ENCODE measurements at regions not wholly inside any gene's neighbourhood (a gene's known extent, or its start where the extent isn't known, plus 50 kb on each side); places are given as distances from the start of the nearest gene placed in this dataset.

DNA sequence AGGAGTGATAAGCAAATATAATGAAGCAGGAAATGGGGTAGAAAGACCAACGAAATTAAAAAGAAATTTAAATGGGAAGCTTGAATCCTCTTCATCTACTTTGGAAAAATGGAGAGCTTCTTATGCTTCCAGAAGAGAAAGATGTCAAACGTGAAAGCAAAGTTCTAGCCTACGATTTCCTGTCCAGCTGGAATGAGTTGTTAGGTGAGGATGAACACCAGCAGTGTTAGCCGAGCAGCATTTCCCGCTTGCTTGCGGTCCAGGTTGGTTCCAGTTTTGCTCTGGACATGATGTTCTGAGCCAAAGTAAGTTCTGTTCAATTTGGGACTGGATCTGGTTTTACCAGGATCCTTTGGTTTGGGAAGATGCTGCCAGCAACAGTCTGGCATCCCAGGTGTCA is 78.9 kb downstream of the DACT1 start:
- H3K9ac ChIP-seq (ENCODE audit: low read depth, low read length), result no peak overlapping the region
- H3K9me3 ChIP-seq (ENCODE audit: insufficient read depth, low read depth, low read length), result no peaks in the 10 kb centered on the region
- H3K27ac ChIP-seq (ENCODE audit: low read length), result no peak overlapping the region
- H3K4me1 ChIP-seq (ENCODE audit: insufficient read depth, low read length), result no peaks in the 10 kb centered on the region
- no peaks in the 10 kb centered on the region for H3K27me3 ChIP-seq (ENCODE audit: insufficient read depth, low read length)
- no peaks in the 10 kb centered on the region for H3K36me3 ChIP-seq (ENCODE audit: insufficient read depth, low read depth, low read length)
- H3K4me3 ChIP-seq (ENCODE audit: low read length), result no peak overlapping the region

DNA sequence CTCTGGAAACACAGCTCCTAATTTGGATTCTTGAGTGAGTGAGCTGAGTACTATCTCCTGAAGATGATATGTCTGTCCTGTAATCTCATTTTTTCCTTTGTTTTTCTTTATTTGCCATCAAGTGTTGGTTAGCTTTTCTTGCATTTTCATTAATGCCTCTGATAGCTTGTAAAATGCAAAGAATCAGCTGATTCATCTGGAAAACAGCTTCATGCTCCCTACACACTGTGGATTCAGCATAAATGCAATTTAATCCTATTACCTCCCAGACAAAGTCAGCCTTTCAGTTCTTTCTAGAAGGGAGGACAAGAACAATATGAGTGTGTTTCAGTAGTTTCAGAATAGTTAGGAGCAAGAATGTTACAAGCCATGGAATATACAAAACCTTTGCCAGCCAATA is 79.4 kb downstream of the DACT1 start:
- no peaks in the 10 kb centered on the region for H3K9me3 ChIP-seq (ENCODE audit: insufficient read depth, low read depth, low read length)
- no peaks in the 10 kb centered on the region for H3K4me1 ChIP-seq (ENCODE audit: insufficient read depth, low read length)
- H3K27me3 ChIP-seq (ENCODE audit: insufficient read depth, low read length), result no peaks in the 10 kb centered on the region
- H3K27ac ChIP-seq (ENCODE audit: low read length), result no peak overlapping the region
- no peak overlapping the region for H3K9ac ChIP-seq (ENCODE audit: low read depth, low read length)
- no peaks in the 10 kb centered on the region for H3K36me3 ChIP-seq (ENCODE audit: insufficient read depth, low read depth, low read length)
- H3K4me3 ChIP-seq (ENCODE audit: low read length), result no peak overlapping the region

DNA sequence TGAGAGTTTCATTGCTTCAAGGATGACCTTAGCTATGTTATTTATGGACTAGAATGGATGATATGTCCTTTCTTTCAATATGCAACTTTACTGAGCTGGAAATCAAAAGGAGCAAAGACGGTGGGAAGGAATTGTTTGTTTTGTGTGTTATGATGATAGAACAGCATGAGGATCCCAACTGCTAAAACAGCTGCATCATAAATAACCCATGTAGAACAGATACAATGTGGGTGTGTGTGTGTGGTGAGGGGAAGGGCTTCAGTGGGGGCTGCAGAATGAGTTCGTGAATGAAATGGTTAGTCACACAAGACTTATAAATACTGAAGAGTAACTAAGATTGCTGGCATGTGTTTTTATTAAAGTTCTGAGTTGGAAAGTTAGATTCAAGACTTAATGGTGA is 80.1 kb downstream of the DACT1 start:
- no peaks in the 10 kb centered on the region for H3K4me1 ChIP-seq (ENCODE audit: insufficient read depth, low read length)
- H3K36me3 ChIP-seq (ENCODE audit: insufficient read depth, low read depth, low read length), result no peaks in the 10 kb centered on the region
- H3K4me3 ChIP-seq (ENCODE audit: low read length), result no peak overlapping the region
- H3K27ac ChIP-seq (ENCODE audit: low read length), result no peak overlapping the region
- no peaks in the 10 kb centered on the region for H3K9me3 ChIP-seq (ENCODE audit: insufficient read depth, low read depth, low read length)
- H3K27me3 ChIP-seq (ENCODE audit: insufficient read depth, low read length), result no peaks in the 10 kb centered on the region
- H3K9ac ChIP-seq (ENCODE audit: low read depth, low read length), result no peak overlapping the region

DNA sequence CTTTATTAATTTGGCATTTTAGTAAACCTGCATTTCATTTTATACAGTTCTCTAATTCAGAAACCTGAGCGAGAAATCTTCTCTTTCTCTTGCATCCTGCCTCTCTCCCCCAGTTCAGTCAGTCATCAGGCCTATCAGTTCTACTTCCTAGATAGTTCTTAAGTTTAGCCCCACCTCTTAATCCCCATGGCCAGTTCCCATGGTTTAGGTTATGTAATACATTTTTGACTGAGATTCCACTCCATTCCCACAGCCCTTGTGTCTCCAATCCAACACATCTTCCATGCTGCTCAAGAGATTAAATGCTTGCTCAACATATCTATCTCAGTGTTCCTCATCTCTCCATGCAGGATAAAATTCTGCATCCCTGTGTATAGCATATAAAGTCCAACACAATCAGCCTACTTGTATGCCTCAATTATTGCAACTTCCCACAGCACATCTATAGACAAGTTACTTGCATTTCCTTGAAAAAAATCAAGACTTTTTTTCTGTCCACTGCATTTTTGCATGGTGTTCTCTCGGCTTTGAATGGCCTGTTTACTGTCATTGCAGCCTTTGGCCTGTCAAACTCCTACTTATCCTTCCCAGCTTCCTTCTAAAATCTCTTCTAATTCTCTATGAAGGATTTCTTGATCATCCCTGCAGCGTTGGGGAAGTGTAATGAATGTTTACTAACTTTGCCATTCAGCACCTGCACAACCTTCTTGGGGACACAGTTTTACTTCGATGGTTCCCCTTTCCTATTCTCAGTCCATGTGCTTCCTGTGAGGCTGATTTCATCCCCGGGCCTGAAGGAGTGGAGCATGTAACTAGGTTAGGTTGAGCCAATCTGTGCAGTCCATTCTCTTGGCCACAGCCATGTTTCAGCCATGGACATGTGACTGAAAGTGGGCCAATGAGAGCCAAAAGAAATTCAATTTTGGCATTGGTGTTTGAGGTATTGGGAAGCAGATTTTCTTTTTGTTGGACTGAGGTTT is 80.8 kb downstream of the DACT1 start:
- Histone ChIP-seq H3K9me3 (ENCODE audit: insufficient read depth, low read depth, low read length) (no peaks in the 10 kb centered on the region), H3K4me1 (ENCODE audit: insufficient read depth, low read length) (no peaks in the 10 kb centered on the region), H3K27me3 (ENCODE audit: insufficient read depth, low read length) (no peaks in the 10 kb centered on the region), H3K4me3 (ENCODE audit: low read length) (no peak overlapping the region), H3K36me3 (ENCODE audit: insufficient read depth, low read depth, low read length) (no peaks in the 10 kb centered on the region), H3K27ac (ENCODE audit: low read length) (no peak overlapping the region), H3K9ac (ENCODE audit: low read depth, low read length) (no peak overlapping the region)

DNA sequence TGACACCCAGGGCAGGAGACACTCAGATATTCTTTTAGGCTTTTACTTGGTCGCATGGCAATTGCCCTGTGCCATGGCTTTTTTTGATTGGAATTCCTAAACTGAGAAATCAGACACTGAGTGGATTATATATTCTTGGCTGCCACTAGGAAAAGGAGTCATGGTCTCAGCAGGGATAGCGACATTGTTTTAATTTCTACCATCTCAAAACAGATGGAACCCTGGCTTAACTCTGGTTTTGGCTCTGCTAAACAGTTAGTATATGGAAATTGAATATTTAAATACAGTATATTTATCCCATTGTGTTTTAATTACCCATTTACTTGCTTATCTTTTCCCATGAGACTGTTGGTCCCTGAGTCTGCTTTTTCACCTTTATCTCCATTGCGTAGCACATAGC is 84.0 kb downstream of the DACT1 start:
- no peaks in the 10 kb centered on the region for H3K4me1 ChIP-seq (ENCODE audit: insufficient read depth, low read length)

DNA sequence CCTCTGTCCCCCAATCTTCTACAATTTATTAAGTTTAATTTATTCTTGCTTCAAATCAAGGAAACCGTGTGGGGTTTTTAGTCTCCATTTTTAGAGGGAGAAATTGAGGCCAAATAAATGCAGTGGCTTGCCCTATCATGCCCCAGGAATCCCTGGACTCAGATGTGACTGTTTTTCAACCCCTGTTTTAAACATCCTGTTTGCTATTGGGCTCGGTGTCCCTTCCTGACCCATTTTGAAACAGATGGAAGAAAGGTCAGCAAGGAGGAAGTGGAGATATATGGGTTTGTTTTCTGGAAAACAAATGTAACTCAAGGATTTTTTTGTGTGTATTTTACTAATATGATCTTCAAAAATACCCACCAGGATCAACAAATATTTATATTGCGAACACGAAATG is 84.7 kb downstream of the DACT1 start:
- Histone ChIP-seq H3K27me3 (ENCODE audit: insufficient read depth, low read length) (no peaks in the 10 kb centered on the region), H3K36me3 (ENCODE audit: insufficient read depth, low read depth, low read length) (no peaks in the 10 kb centered on the region), H3K4me3 (ENCODE audit: low read length) (no peak overlapping the region), H3K27ac (ENCODE audit: low read length) (no peak overlapping the region), H3K9ac (ENCODE audit: low read depth, low read length) (no peak overlapping the region), H3K4me1 (ENCODE audit: insufficient read depth, low read length) (no peaks in the 10 kb centered on the region), H3K9me3 (ENCODE audit: insufficient read depth, low read depth, low read length) (no peaks in the 10 kb centered on the region)

More for the DNA sequence above, 84.0 kb downstream of the DACT1 start:
- Histone ChIP-seq H3K27ac (ENCODE audit: low read length) (no peak overlapping the region), H3K27me3 (ENCODE audit: insufficient read depth, low read length) (no peaks in the 10 kb centered on the region), H3K4me3 (ENCODE audit: low read length) (no peak overlapping the region), H3K9me3 (ENCODE audit: insufficient read depth, low read depth, low read length) (no peaks in the 10 kb centered on the region), H3K9ac (ENCODE audit: low read depth, low read length) (no peak overlapping the region), H3K36me3 (ENCODE audit: insufficient read depth, low read depth, low read length) (no peaks in the 10 kb centered on the region)

DNA sequence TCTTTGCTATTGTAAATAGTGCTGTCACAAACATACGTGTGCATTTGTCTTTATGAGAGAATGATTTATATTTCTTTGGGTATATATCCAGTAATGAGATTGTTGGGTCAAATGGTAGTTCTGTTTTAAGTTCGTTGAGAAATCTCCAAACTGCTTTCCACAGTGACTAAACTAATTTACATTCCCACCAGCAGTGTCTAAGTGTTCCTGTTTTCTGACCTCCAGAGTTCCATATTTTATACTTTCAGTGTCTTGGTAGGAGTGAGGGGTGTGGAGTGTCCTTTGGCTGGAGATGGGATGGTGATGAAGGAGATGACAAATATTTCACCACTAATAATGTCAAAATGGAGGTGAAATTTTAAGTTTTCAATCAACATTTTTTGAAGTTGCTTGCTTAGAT is 86.4 kb downstream of the DACT1 start:
- H3K27ac ChIP-seq (ENCODE audit: low read length), result no peak overlapping the region
- H3K9me3 ChIP-seq (ENCODE audit: insufficient read depth, low read depth, low read length), result no peaks in the 10 kb centered on the region
- H3K9ac ChIP-seq (ENCODE audit: low read depth, low read length), result no peak overlapping the region
- no peaks in the 10 kb centered on the region for H3K36me3 ChIP-seq (ENCODE audit: insufficient read depth, low read depth, low read length)
- no peaks in the 10 kb centered on the region for H3K27me3 ChIP-seq (ENCODE audit: insufficient read depth, low read length)
- H3K4me3 ChIP-seq (ENCODE audit: low read length), result no peak overlapping the region
- no peaks in the 10 kb centered on the region for H3K4me1 ChIP-seq (ENCODE audit: insufficient read depth, low read length)

DNA sequence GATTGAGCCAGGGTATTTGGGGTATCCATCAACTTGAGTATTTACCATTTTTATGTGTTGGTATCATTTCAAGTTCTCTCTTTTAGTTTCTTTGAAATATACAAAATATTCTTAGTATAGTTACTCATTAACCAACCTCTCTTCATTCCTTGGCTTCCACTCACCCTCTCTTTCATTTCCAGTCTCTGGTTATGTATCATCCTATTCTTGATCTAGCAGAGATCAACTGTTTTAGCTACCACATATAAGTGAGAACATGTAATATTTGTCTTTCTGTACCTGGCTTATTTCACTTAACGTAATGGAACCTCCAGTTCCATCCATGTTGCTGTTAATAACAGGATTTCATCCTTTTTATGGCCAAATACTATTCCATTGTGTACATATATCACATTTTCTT is 86.9 kb downstream of the DACT1 start:
- H3K27me3 ChIP-seq (ENCODE audit: insufficient read depth, low read length), result no peaks in the 10 kb centered on the region
- no peaks in the 10 kb centered on the region for H3K4me1 ChIP-seq (ENCODE audit: insufficient read depth, low read length)
- H3K9ac ChIP-seq (ENCODE audit: low read depth, low read length), result no peak overlapping the region
- H3K27ac ChIP-seq (ENCODE audit: low read length), result no peak overlapping the region
- no peaks in the 10 kb centered on the region for H3K9me3 ChIP-seq (ENCODE audit: insufficient read depth, low read depth, low read length)
- H3K36me3 ChIP-seq (ENCODE audit: insufficient read depth, low read depth, low read length), result no peaks in the 10 kb centered on the region
- no peak overlapping the region for H3K4me3 ChIP-seq (ENCODE audit: low read length)

DNA sequence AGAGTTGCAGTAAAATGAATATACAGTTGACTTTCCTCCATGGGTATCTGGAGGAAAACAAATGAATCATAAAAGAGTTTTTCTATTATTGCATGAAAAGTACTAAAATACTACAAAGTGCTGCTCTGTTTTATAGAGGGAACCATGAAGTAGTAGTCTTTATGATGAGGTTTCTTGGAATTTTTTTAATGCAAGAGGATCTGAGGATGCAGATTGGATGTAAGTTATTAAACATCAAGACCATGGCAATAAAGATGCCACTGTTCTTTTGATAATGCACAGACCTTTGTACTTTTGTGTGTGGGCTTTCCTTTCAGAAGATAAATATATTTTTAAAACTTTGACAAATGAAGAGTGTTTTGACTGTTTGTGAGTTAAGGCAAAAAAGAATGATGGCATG is 87.5 kb downstream of the DACT1 start:
- no peaks in the 10 kb centered on the region for H3K27me3 ChIP-seq (ENCODE audit: insufficient read depth, low read length)

DNA sequence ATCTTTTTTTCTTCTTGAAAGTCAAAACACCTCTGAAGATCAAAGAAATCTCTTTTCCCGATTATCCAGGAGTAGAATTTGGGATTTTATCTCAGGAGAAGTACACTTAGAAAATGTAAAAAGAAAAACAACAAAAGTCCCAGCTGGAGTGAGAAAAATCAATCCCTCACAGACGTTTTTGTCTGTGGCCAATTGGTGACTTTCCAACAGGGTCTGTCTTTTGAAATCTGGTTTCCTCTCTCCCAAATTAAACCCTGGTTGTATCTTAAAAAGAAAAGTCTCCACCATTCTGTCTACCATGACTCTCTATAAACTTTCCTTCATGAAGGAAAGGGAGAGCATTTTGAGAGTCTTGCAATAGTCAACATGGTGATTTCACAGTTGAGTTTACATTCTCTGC is 88.1 kb downstream of the DACT1 start:
- no peaks in the 10 kb centered on the region for H3K4me1 ChIP-seq (ENCODE audit: insufficient read depth, low read length)
- H3K27me3 ChIP-seq (ENCODE audit: insufficient read depth, low read length), result no peaks in the 10 kb centered on the region
- no peaks in the 10 kb centered on the region for H3K36me3 ChIP-seq (ENCODE audit: insufficient read depth, low read depth, low read length)
- no peaks in the 10 kb centered on the region for H3K9me3 ChIP-seq (ENCODE audit: insufficient read depth, low read depth, low read length)
- H3K27ac ChIP-seq (ENCODE audit: low read length), result no peak overlapping the region
- no peak overlapping the region for H3K9ac ChIP-seq (ENCODE audit: low read depth, low read length)
- H3K4me3 ChIP-seq (ENCODE audit: low read length), result no peak overlapping the region

More for the DNA sequence above, 87.5 kb downstream of the DACT1 start:
- H3K27ac ChIP-seq (ENCODE audit: low read length), result no peak overlapping the region
- no peaks in the 10 kb centered on the region for H3K9me3 ChIP-seq (ENCODE audit: insufficient read depth, low read depth, low read length)
- H3K36me3 ChIP-seq (ENCODE audit: insufficient read depth, low read depth, low read length), result no peaks in the 10 kb centered on the region
- no peaks in the 10 kb centered on the region for H3K4me1 ChIP-seq (ENCODE audit: insufficient read depth, low read length)
- H3K4me3 ChIP-seq (ENCODE audit: low read length), result no peak overlapping the region
- H3K9ac ChIP-seq (ENCODE audit: low read depth, low read length), result no peak overlapping the region

DNA sequence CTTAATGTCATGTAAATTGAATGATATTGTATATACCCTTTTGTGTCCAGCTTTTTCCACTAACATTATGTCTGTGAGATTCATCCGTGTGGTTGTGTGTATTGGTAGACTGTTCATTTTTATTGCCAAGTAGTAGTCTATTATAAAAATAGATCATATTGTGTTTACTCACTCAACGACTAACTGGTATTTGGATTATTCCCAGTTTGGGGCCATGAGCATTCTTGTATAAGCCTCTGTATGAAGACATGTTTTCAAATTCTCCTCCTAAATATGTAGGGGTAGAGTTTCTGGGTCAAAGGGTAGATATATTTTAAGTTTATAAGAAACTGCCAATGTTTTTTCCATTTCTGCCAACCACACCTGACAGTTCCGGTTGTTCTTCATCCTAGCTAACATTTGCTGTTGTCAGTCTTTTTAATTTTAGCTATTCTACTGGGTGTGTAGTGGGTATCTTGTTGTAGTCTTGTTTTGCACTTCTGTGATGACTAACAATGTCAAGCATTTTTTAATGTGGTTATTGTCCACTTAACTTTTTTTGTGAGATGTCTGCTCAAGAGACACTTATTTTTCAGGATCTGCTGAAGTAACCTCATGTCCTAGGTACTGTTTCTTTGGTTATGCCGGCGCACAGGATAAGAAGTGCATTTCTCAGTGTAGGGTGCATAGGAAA is 93.2 kb downstream of the DACT1 start:
- H3K9ac ChIP-seq (ENCODE audit: low read depth, low read length), result no peak overlapping the region

More for the DNA sequence above, 93.2 kb downstream of the DACT1 start:
- Histone ChIP-seq H3K4me1 (ENCODE audit: insufficient read depth, low read length) (no peaks in the 10 kb centered on the region), H3K9me3 (ENCODE audit: insufficient read depth, low read depth, low read length) (no peaks in the 10 kb centered on the region), H3K27ac (ENCODE audit: low read length) (no peak overlapping the region), H3K4me3 (ENCODE audit: low read length) (no peak overlapping the region), H3K36me3 (ENCODE audit: insufficient read depth, low read depth, low read length) (no peaks in the 10 kb centered on the region), H3K27me3 (ENCODE audit: insufficient read depth, low read length) (no peaks in the 10 kb centered on the region)
